ENCODE measurements at regions not wholly inside any gene's neighbourhood (a gene's known extent, or its start where the extent isn't known, plus 50 kb on each side); places are given as distances from the start of the nearest gene placed in this dataset.

- DNase-seq: no peak
- Mint-ChIP-seq H3K4me1 (ENCODE audit: low read depth) (no peaks in the 10 kb centered on the region), H3K4me3 (no peak overlapping the region), H3K27ac (no peak overlapping the region), H3K36me3 (ENCODE audit: low read depth) (no peaks in the 10 kb centered on the region), H3K9me3 (no peaks in the 10 kb centered on the region), H3K27me3 (no peaks in the 10 kb centered on the region)
- POLR2A ChIA-PET: no interaction called here
- intact Hi-C loops (cut with DNase I, micrococcal nuclease): no loop called here
- Histone ChIP-seq H3K4me1 (ENCODE audit: insufficient read depth, low read length) (no peaks in the 10 kb centered on the region), H3K4me3 (ENCODE audit: low read length) (no peak overlapping the region), H3K36me3 (ENCODE audit: insufficient read depth, low read length) (no peaks in the 10 kb centered on the region), H3K27ac (ENCODE audit: low read depth in 1 of 2, low read length in 2 of 2) (no peak overlapping the region), H3K27me3 (ENCODE audit: control insufficient read depth in 1 of 2, insufficient read depth in 2 of 2, low read length in 2 of 2) (no peaks in the 10 kb centered on the region), H3K9me3 (ENCODE audit: control insufficient read depth in 1 of 2, insufficient read depth in 1 of 2, low read length in 2 of 2) (no peaks in the 10 kb centered on the region)
- TF ChIP-seq CTCF (IDR thresholded peaks at IDR 0.05): no peak
- CTCF ChIA-PET: no interaction called here
- no peak for ATAC-seq (ENCODE audit: poor library complexity)
Observed at GRCh38 chr13:80033951-80034350, 307.0 kb downstream of the SPRY2 start.

- ATAC-seq (ENCODE audit: poor library complexity) (no peak), DNase-seq (no peak)
- no peaks in the 10 kb centered on the region for H3K9me3 ChIP-seq (ENCODE audit: control insufficient read depth in 1 of 2, insufficient read depth in 1 of 2, low read length in 2 of 2)
- no peaks in the 10 kb centered on the region for H3K27me3 ChIP-seq (ENCODE audit: control insufficient read depth in 1 of 2, insufficient read depth in 2 of 2, low read length in 2 of 2)
- Mint-ChIP-seq H3K4me3 (no peak overlapping the region), H3K27me3 (no peaks in the 10 kb centered on the region), H3K36me3 (ENCODE audit: low read depth) (no peaks in the 10 kb centered on the region), H3K27ac (no peak overlapping the region), H3K4me1 (ENCODE audit: low read depth) (no peaks in the 10 kb centered on the region), H3K9me3 (no peaks in the 10 kb centered on the region)
- no peak overlapping the region for H3K4me3 ChIP-seq (ENCODE audit: low read length)
- H3K4me1 ChIP-seq (ENCODE audit: insufficient read depth, low read length): no peaks in the 10 kb centered on the region
- no peak overlapping the region for H3K27ac ChIP-seq (ENCODE audit: low read depth in 1 of 2, low read length in 2 of 2)
- CTCF ChIA-PET: no interaction called here
- H3K36me3 ChIP-seq (ENCODE audit: insufficient read depth, low read length): no peaks in the 10 kb centered on the region
- POLR2A ChIA-PET: interaction anchor here (0.6 kb wide), 1 partner anchor 242 kb away, joined by 3 read pairs; no protein-coding TSS in a partner anchor
- intact Hi-C loops (cut with DNase I, micrococcal nuclease): no loop called here
- no peak for TF ChIP-seq CTCF (IDR thresholded peaks at IDR 0.05)
Observed at GRCh38 chr13:80033286-80033685, 307.6 kb downstream of the SPRY2 start.

GRCh38 chr13:80030491-80030890 is 310.4 kb downstream of the SPRY2 start:
- Mint-ChIP-seq H3K4me1 (ENCODE audit: low read depth) (no peaks in the 10 kb centered on the region), H3K4me3 (no peak overlapping the region), H3K27ac (no peak overlapping the region), H3K27me3 (no peaks in the 10 kb centered on the region), H3K36me3 (ENCODE audit: low read depth) (no peaks in the 10 kb centered on the region), H3K9me3 (no peaks in the 10 kb centered on the region)
- TF ChIP-seq CTCF (IDR thresholded peaks at IDR 0.05): no peak
- DNase-seq (peak in 1 of 14 experiments; percentile 10), ATAC-seq (ENCODE audit: poor library complexity) (no peak)
- Histone ChIP-seq H3K4me1 (ENCODE audit: insufficient read depth, low read length) (no peaks in the 10 kb centered on the region), H3K36me3 (ENCODE audit: insufficient read depth, low read length) (no peaks in the 10 kb centered on the region), H3K27ac (ENCODE audit: low read depth in 1 of 2, low read length in 2 of 2) (no peak overlapping the region), H3K9me3 (ENCODE audit: control insufficient read depth in 1 of 2, insufficient read depth in 1 of 2, low read length in 2 of 2) (no peaks in the 10 kb centered on the region), H3K4me3 (ENCODE audit: low read length) (no peak overlapping the region), H3K27me3 (ENCODE audit: control insufficient read depth in 1 of 2, insufficient read depth in 2 of 2, low read length in 2 of 2) (no peaks in the 10 kb centered on the region)
- intact Hi-C loops (cut with DNase I, micrococcal nuclease): no loop called here
- CTCF ChIA-PET: no interaction called here
- POLR2A ChIA-PET: no interaction called here

Measured in CD4-positive, alpha-beta T cell (primary cell).